HG02870 (cell line): ENCODE measurements at regions not wholly inside any gene's neighbourhood (a gene's known extent, or its start where the extent isn't known, plus 50 kb on each side); places are given as distances from the start of the nearest gene placed in this dataset.

Source experiments
- ATAC-seq: cut with Tn5 transposase; IDR thresholded peaks from one replicate; pipeline ENCODE4 v1.9.1; 2021; ENCODE audit warnings: mild to moderate bottlenecking, moderate library complexity; ENCODE audit not compliant: unreplicated experiment

DNA sequence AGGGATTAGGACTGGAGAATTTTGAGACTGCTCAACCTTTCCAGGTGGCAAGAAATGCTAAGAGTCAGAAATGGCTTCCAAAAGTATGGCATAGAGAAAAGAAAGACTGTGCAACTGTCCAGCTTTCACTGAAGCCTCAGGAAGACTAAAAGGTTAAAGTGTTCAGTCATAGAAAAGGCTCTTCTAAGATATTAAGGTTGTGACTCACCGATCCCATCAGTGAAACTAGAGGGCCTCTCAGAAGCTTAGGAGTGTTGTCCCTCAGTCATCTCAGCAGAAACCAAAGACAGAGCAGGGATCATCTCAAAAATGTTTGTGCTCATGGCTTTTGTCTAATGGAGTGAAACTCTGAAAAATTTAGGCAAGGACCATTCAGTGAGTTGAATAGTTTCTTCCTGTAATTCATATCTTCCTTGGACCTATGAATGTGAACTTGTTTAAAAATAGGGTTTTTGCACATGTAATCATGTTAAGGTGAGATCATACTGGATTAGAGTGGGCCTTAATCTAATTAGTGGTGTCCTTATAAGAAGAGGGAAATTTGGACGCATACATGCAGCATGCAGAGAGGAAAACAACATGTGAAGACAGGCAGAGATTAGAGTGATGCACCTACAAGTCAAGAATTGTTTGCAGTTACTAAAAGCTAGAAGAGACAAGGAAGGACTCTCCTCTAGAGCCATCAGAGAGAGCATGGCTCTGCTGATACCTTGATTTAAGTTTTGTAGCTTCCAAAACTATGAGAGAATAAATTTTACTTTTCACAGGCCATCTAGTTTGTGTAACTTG is 71.3 kb downstream of the RPE65 start:
- ATAC-seq, result no peak

GRCh38 chr1:68377098-68377497 is 72.7 kb downstream of the RPE65 start:
- ATAC-seq, result no peak

DNA sequence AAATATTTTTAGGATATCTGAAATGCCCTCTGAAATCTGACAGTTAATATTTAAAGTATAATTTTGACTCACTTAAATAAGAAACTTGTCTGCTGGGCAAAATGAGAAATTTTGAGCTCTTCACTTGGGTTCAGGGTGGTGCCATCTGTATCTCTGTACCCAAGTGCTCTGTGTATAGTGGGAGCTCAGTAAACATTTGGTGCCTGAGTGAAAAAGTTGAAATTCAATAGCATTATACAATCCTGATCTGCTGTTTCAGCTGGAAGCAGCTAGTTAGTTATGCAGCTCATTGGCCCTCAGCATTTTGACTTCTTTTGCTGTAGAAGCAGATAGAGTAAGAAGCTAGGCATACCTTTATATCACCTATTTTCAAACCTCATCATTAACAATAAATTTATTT is 73.3 kb downstream of the RPE65 start:
- ATAC-seq, result no peak

- no peak for ATAC-seq
Measured at GRCh38 chr1:68375919-68376318, 73.8 kb downstream of the RPE65 start.

GRCh38 chr1:68373173-68373572 is 76.6 kb downstream of the RPE65 start:
- ATAC-seq, result no peak

DNA sequence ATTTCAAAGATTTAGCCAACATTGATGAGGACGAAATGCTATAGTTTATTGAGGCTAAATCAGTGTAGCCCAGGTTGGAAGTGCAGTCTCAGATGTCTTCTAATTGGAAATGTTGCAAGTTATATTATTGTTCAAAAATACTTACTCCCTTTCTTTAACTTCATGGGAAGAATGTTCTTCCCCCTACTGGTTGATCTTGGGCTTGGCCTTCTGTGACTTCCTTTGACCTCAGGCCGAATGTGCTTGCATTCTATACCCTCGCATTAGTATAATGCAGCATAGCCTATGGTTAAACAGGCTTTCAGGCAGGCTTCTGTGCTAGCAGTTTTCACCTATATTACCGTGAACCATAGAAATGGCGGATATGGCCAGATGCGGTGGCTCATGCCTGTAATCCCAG is 77.3 kb downstream of the RPE65 start:
- no peak for ATAC-seq

GRCh38 chr1:68370101-68370915 is 79.4 kb downstream of the RPE65 start:
- ATAC-seq, result no peak

GRCh38 chr1:68366572-68366971 is 83.2 kb downstream of the RPE65 start:
- ATAC-seq, result no peak

- ATAC-seq, result no peak
Measured at GRCh38 chr1:68365709-68366382, 83.9 kb downstream of the RPE65 start.

DNA sequence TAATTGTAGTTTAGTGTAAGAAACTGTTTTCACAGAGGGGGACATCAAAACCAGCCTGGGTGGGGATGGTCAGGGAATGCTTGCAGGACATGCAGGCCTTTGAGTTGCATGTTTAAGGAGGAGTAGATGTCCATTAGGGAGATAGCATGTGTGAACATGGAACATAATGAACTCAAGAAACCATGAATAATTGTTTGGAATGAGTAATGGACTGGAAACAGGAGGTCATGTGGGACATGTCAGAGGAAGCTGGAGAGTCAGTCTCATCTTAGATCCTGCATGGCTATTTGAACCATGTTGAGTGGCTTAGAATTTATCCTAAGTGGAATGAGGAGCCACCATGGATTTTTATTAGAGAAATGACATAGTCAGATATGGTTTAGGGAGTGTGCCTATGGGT is 86.4 kb downstream of the RPE65 start:
- no peak for ATAC-seq

DNA sequence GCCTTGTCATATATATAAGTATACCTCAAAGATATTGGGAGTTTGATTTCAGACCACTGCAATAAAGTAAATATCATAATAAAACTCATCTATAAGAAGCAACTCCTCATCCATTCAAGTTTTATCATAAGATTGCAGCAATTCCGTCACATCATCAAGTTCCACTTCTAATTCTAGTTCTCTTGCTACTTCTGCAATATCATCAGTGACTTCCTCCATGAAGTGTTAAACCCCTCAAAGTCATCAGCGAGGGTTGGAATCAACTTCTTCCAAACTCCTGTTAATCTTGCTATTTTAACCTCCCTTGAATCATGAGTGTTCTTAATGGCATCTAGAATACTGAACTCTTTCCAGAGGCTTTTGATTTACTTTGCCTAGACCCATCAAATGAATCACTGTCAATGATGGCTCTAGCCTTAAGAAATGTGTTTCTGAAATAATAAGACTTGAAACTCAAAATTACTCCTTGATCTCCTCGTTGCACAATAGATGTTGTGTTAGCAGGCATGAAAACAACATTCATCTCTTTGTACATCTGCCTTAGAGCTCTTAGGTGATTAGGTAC is 88.3 kb downstream of the RPE65 start:
- ATAC-seq, result no peak

GRCh38 chr1:68359045-68359444 is 90.7 kb downstream of the RPE65 start:
- ATAC-seq, result no peak

DNA sequence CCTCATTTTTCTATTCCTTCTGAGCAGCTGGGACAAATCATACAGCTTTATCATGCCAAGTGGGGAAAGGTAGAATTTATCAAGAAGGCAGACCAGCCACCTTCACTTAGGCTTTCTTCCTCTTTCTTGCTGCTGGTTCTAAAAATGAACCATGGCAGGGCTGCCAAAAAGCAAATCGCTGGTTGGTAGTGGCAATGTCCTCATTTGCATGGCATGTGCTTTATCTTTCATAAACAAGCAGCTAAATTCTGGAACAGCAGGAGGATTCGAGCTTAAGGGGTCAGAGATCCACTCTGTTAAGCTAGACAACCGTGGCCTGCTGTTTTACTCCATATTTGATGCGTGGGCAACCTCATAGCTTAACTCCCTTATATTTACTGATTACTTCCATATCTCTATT is 91.3 kb downstream of the RPE65 start:
- ATAC-seq, result no peak

GRCh38 chr1:68355614-68356013 is 94.1 kb downstream of the RPE65 start:
- no peak for ATAC-seq

- no peak for ATAC-seq
Measured at GRCh38 chr1:68352202-68352601, 97.6 kb downstream of the RPE65 start.

DNA sequence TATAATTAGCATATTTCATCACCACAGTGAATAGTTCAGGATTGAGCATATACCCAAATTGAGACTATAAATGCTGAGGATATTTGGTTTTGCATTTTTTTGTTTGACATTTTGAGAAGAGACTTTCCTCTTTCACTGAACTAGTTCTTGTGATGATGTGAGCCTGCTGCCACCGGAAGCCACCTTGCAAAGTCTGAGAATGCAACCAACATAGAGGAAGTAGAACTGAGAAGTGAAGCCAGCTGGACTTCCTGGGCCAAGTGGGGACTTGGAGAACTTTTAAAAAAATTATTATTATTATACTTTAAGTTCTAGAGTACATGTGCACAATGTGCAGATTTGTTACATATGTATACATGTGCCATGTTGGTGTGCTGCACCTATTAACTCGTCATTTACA is 102.3 kb downstream of the RPE65 start:
- ATAC-seq, result peak; percentile 95

DNA sequence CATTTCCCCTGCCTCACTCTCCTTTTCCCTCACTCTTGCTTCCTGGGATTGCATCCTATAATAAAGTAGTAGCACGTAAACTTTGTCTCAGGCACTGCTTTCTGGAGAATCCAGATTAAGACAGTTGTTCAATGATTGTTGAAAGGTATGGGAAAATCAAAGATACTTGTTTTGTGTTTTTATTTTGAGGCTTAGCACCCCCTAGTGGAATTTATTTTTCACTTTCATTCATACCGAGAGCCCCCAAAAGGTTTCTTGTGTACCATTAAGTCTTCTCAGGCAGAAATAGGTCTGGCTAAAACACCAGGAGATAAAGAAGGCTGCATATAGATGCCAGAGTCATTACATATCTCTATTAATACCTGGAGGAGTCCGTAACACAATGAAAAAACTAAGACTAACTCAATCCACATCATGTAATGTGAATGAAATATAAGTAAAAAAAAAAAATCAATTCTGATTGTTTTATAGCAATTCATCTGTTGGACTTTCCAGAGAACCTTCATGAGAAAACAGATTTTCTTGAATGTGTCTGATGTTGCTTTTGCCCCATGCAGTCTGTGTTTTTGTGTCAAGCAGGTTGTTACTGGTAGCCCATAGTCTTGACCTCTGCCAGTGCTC is 103.5 kb downstream of the RPE65 start:
- ATAC-seq, result no peak

DNA sequence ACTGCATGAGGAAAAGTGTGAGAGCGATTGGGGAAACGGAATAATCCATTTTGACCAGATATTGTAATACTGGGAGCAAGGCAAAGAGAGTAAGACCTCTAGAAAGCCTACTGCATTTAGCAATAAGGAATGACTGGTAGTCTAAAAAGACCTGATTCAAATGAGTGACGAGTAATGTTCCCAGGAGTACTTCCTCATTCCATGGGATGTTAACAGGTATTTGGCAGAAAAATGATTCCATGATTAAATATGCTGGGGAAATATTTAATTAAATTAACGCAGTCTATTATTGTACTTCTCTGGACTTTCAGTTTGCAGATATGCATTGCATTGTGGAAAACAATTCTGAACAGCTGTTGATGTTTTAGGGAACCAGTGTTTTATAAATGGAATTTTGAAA is 105.5 kb downstream of the RPE65 start:
- no peak for ATAC-seq

GRCh38 chr1:68340951-68341350 is 108.6 kb upstream of the WLS start:
- ATAC-seq, result no peak

- ATAC-seq, result no peak
Measured at GRCh38 chr1:68339505-68339904, 107.2 kb upstream of the WLS start.

GRCh38 chr1:68338081-68338480 is 105.8 kb upstream of the WLS start:
- ATAC-seq, result no peak
